ENCODE measurements at regions not wholly inside any gene's neighbourhood (a gene's known extent, or its start where the extent isn't known, plus 50 kb on each side); places are given as distances from the start of the nearest gene placed in this dataset.
"Not testable (repeated sequence)": the region's sequence is repeated elsewhere in the genome, so short reads cannot be mapped to it uniquely, and the experiment has no call there.

- DNase-seq = no peak
Measured at GRCh38 chr20:51305316-51306052, 237.0 kb downstream of the NFATC2 start.

GRCh38 chr20:51303731-51304670 is 238.5 kb downstream of the NFATC2 start:
- DNase-seq = no peak

GRCh38 chr20:51301026-51301425 is 241.5 kb downstream of the NFATC2 start:
- DNase-seq = no peak

DNA sequence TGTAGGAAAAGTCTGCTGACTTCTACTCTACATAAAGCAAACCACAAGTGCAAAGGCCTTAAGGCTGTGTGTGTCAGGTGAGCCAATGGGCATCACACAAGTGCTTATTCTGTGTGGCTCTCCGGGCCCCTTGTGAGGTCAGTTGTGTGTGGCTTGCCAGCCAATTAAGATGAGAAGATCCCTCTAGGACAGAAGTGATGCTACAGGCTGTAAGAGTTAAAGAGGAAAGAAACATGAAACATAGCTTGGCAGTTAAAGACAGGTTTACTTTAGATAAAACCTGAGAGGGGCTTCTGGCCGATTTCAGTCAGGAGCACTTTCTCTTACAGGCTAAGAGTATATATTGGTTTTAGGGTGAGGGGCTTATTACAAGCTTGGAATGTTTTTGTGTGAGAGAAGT is 242.4 kb downstream of the NFATC2 start:
- DNase-seq = no peak

GRCh38 chr20:51299413-51299812 is 243.1 kb downstream of the NFATC2 start:
- no peak for DNase-seq

DNA sequence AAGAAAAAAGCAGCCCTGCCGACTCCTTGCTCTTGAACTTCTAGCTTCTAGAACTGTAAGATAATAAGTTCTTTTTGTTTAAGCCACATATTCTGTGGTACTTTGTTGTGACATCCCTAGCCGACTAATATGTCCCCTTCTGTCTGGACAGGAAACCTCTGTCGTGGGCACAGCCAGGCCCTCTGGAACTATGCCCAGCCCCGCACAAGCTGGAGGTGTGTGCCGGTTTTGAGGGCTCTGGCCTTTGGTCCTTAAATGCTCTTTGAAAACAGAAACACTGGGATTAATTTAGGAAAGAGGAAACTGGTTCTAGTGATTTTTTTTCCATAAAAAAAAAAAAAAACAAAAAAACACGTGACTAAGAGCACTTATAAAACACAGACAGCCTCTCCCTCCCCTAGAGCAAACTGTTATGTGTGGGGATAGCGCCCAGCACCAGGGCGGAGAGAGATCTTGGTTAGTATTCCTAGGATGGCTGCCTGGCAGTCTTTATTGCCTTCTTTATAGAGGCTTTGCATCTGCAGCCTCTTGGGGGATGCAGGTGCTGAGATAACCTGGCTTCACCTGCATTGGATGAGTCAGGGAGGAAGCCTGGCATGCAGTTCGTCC is 244.3 kb downstream of the NFATC2 start:
- no peak for DNase-seq

- no peak for DNase-seq
Measured at GRCh38 chr20:51287628-51288413, 254.7 kb downstream of the NFATC2 start.

- DNase-seq = no peak
Measured at GRCh38 chr20:51286758-51287157, 255.8 kb downstream of the NFATC2 start.

DNA sequence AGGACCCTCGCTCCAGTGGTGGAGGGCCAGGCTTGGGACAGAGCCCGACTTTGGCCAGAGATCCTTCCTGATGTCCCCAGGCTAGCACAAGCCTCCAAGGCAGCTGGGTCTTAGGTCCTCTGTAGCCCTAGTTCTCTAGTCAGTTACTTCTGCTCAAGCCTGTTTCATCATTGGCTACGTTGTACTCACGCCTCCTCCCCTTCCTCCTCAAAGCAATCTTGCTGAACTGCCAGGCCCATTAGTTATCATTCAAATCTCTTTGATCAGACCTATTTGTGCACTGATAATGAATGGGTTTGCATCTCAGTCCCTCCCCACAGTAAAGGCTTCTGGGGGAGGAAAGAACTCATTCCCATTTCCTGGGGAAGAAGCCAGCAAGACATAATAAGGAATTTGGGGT is 256.8 kb downstream of the NFATC2 start:
- no peak for DNase-seq

- no peak for DNase-seq
Measured at GRCh38 chr20:51284871-51285270, 257.6 kb downstream of the NFATC2 start.

DNA sequence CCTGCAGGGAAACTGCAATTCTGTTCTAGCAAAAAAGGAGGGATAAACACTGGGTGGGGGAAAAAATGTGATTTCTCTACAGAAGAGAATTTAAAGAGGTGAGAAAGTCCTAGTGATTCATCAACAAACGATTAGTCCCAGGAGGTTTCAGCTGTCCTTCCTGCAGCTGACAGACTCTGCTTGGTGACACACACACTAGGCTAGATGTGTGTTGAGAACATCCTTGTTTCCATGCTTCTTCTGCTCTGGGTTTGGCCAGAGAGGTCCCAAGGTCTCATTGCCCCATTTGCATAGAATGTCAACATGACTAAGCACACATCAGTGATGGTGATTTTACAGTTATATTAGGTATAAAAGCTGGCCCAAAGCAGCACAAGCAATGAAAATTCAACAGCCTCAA is 258.3 kb downstream of the NFATC2 start:
- no peak for DNase-seq

DNA sequence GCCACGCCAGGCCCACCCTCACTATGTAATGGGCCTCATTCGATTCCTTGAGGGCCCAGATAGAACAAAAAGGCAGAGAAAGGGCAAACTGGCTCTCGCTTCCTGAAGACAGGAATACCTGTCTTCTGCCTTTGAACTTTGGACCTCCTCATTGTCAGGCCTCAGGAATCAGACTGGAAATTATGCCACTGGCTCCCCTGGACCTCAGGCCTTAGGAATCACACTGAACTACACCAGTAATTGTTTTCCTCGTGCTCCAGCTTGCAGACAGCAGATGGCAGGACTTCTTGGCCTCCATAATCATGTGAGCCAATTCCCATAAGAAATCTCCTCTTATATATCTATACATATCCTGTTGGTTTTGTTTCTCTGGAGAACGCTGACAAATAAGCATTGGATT is 258.6 kb upstream of the KCNG1 start:
- DNase-seq = no peak

- DNase-seq = no peak
Measured at GRCh38 chr20:51280047-51280446, 257.1 kb upstream of the KCNG1 start.

DNA sequence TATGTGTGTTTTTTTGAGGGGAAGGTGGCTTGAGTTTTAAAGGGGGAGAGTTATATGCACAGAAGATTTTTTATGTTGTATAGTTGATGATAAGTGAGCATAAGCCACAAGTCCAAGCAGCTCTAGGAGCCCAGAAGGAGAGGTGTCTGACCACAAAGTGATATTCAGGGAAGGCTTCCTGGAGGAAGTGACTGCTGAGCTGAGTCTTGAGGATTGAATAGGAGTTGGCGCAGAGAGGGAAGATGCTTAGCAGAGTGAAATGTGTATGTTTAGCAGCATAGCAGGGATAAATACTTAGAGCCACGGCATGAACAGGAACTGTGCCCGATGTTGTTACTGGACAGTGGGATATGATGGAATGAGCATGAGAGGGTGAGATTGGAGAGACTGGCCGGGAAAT is 255.1 kb upstream of the KCNG1 start:
- no peak for DNase-seq

GRCh38 chr20:51276296-51276695 is 253.4 kb upstream of the KCNG1 start:
- DNase-seq = no peak

- DNase-seq = no peak
Measured at GRCh38 chr20:51275826-51276225, 252.9 kb upstream of the KCNG1 start.

- DNase-seq = no peak
Measured at GRCh38 chr20:51275181-51275580, 252.3 kb upstream of the KCNG1 start.

DNA sequence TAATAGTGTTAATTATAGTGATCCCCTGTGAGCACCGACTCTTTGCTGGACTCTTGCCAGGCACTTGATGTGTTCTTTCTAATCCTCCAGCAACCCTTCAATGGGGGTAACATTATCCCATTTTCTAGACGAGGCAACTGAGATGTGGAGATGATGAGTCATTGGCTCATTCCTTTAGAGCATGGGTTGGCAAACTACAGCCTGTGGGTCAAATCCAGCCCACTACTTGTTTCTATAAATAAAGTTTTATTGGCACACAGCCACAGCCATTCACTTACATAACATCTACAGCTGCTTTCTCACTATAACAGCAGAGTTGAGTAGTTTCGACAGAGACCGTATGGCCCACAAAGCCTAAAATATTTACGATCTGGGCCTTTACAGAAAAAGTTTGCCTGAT is 249.5 kb upstream of the KCNG1 start:
- no peak for DNase-seq

GRCh38 chr20:51271931-51272330 is 249.0 kb upstream of the KCNG1 start:
- no peak for DNase-seq

DNA sequence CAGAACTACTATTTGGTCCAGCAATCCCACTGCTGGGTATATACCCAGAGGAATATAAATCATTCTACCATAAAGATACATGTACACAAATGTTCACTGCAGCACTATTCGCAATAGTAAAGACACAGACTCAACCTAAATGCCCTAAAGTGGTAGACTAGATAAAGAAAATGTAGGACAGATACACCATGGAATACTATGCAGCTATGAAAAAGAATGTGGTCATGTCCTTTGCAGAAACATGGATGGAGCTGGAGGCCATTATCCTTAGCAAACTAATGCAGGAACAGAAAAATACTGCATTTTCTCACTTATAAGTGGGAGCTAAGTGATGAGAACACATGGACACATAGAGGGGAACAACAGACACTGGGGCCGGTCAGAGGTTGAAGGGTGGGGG is 248.4 kb upstream of the KCNG1 start:
- DNase-seq = not testable (repeated sequence)

DNA sequence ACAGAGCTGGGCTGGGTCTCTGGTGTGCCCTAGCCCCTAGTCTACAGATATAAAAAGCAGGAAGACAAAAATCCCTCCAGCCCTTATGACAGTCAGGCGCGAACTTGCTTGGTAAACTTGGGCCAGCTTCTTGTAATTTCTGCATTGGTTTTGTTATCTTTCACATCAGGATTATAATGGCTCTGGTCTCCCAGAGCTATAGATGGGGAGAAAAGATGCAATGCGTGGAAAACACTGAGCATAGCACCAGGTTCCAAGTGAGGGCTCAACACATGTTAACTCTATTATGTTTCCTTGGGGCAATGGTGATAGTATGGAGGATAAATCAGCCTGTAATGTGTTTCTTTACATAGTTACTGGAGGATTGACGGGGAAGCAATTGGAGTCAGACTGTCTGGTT is 246.8 kb upstream of the KCNG1 start:
- no peak for DNase-seq

DNA sequence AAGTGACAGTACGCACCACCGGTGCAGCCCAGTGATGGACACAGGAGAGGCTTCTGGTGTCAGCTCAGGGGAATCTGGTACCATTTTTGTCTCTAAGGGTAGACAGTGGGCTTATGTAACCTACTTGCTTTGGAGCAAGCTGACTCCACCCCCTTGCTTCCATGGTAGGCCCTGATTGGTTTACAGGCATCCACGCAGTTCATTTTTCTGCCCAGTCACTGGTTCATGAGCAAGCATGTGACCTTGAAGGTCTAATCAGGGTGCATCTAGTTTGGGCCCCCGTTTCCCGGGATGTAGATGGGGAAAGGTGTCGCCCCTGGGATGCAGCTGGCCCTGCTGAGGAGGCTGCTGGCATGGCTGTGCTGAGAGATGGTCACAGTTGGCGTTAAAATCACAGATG is 244.8 kb upstream of the KCNG1 start:
- no peak for DNase-seq

- no peak for DNase-seq
Measured at GRCh38 chr20:51266353-51266752, 243.4 kb upstream of the KCNG1 start.
